Spinal cord (tissue), 9 donors: ENCODE measurements at regions not wholly inside any gene's neighbourhood (a gene's known extent, or its start where the extent isn't known, plus 50 kb on each side); places are given as distances from the start of the nearest gene placed in this dataset.
A peak's percentile ranks its signal among the peaks of the same experiment; 100 is the strongest.

Experiments
- DNase-seq, 6 donors: peaks; one replicate each; pipeline versions ENCODE4 v3.0.0 to v3.0.0-alpha.2; 2013 to 2015; ENCODE audit warnings: low spot score in 6 of 6, low read depth in 4 of 6
- H3K27ac ChIP-seq: one replicate; pipeline ENCODE4 v1.5.1; 2013; ENCODE audit warnings: low read depth, low read length, control low read depth
- H3K27me3 ChIP-seq: one replicate; pipeline ENCODE4 v1.6.1; 2013; ENCODE audit warnings: low read length; ENCODE audit not compliant: control insufficient read depth, insufficient read depth
- H3K36me3 ChIP-seq: one replicate; pipeline ENCODE4 v1.6.1; 2013; ENCODE audit warnings: low read length; ENCODE audit not compliant: control insufficient read depth, insufficient read depth
- H3K4me1 ChIP-seq: one replicate; pipeline ENCODE4 v1.6.1; 2013; ENCODE audit warnings: low read length; ENCODE audit not compliant: control insufficient read depth, insufficient read depth
- H3K4me3 ChIP-seq: one replicate; pipeline ENCODE4 v1.5.1; 2013; ENCODE audit warnings: low read depth, low read length, control low read depth
- H3K9me3 ChIP-seq: one replicate; pipeline ENCODE4 v1.6.1; 2013; ENCODE audit warnings: low read length; ENCODE audit not compliant: control insufficient read depth, insufficient read depth
- WGBS: methylation state at CpG from one replicate; pipeline ENCODE4 v1.1.5; 2013; ENCODE audit warnings: missing lambda C conversion rate; ENCODE audit not compliant: insufficient coverage; 5-methylcytosine and 5-hydroxymethylcytosine counted together
- donor health status: healthy.

DNA sequence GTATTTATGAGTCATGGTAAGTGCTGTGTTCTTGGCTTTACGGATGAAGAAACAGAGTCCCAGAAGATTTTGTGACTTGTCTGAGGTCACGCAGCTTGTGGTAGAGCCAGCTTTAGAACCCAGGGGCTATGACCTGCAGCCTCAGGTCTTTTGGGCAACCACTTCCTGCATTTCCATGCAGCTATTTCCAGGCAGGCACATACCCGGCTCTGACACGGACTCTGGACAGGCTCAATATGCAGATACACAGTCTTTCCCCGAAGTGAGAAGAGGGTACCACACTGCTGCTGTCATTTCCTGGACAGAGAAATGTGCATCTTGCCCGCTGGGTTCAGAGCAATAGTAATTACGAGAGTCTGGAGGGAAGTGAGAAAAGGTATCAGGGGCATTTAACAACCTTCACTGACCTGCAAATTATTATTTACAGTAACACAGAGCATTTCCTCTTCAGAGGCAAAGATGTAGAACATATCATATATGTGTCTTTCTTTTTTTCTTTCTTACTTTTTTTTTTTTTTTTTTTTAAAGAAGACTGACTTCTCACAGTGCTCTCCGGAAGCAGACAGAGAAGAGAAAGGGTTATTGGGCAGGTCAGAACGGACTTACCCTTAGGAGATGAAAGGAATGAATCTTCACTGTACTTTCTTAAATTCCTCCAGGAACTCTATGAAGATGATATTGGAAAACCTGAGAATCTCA lies 185.1 kb downstream of the CLIC5 start:
- no peaks in the 10 kb centered on the region for H3K4me1 ChIP-seq
- no peak overlapping the region for H3K4me3 ChIP-seq
- 77% methylated on average over 4 of the region's 9 CpGs for WGBS
- DNase-seq = no peak
- no peaks in the 10 kb centered on the region for H3K36me3 ChIP-seq
- no peak overlapping the region for H3K27ac ChIP-seq
- no peaks in the 10 kb centered on the region for H3K9me3 ChIP-seq
- no peaks in the 10 kb centered on the region for H3K27me3 ChIP-seq

DNA sequence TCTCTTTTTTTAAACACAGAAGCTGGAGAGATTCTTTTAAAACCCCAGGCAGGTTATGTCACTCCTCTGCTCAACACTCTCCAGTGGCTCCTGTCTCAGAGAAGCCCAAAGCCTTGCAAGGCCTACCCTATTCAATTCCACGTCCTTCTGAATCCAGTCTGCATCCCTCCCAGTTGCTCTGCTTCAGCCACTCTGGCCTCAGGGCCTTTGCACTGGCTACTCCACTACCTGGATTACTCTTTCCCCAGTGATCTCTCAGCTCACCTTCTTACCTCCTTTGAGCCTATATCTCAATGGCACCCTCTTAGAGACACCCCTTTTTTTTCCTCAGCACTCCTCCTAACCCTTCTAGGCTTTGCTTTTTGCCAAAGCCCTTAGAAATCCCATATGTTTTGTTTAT lies 185.8 kb downstream of the CLIC5 start:
- no peaks in the 10 kb centered on the region for H3K9me3 ChIP-seq
- no peaks in the 10 kb centered on the region for H3K27me3 ChIP-seq
- DNase-seq = no peak
- WGBS = 100% methylated on average over 1 of the region's 1 CpG
- H3K36me3 ChIP-seq = no peaks in the 10 kb centered on the region
- H3K4me3 ChIP-seq = no peak overlapping the region
- H3K27ac ChIP-seq = no peak overlapping the region
- H3K4me1 ChIP-seq = no peaks in the 10 kb centered on the region

DNA sequence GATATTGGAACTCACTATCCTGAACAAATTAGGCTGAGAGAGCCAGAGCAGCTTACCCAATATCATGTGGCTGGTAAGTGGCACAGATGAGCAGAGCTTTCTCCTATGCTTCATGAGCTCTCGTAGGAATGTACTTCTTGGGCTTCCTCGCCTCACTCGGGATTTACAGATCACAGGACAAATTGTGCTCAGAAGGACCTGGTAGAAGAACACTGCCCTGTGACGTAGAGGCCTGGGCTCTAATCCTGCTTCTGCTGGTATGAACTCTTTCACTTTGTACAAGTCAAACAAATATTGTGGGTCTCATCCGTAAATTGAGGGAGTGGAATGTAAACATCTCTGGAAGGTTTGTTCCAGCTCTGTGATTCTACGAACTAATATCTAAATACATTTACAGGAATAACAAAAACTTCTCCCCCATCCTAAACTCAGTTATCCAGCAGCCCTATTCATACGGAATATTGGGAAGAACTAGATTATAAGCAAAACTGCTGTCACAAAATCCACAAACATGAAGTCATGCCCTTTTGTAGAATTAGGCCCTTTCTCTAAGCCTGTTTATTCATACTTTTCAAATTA lies 187.6 kb downstream of the CLIC5 start:
- no peaks in the 10 kb centered on the region for H3K9me3 ChIP-seq
- no peak overlapping the region for H3K27ac ChIP-seq
- WGBS = 86% methylated on average over 5 of the region's 7 CpGs

DNA sequence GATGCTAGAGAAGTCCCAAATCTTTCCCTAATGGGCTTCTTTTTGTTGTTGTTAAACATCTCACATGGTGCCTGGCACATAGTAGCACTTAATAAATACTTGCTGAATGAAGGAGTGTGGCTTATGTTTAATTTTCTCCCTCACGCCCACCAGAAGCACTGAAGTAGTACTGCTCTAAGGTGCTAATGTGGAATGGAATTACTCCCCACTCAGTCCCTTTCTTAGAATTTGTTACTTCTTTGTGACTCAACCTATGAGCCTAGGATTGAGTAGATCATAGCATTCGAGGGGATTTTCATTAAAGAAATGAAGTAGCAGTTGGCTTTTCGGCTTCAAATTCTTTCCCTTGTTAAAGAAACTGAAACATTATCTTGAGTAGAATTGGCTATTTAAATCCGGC lies 192.8 kb downstream of the CLIC5 start:
- Histone ChIP-seq H3K27me3 (peaks cover 2% of the 10 kb centered on the region), H3K4me1 (no peaks in the 10 kb centered on the region), H3K36me3 (no peaks in the 10 kb centered on the region), H3K9me3 (no peaks in the 10 kb centered on the region), H3K4me3 (no peak overlapping the region), H3K27ac (no peak overlapping the region)
- DNase-seq = no peak
- WGBS = 100% methylated on average over 1 of the region's 4 CpGs

More for the DNA sequence above, 187.6 kb downstream of the CLIC5 start:
- no peaks in the 10 kb centered on the region for H3K27me3 ChIP-seq
- H3K4me1 ChIP-seq = no peaks in the 10 kb centered on the region
- H3K36me3 ChIP-seq = no peaks in the 10 kb centered on the region
- H3K4me3 ChIP-seq = no peak overlapping the region
- DNase-seq = no peak

DNA sequence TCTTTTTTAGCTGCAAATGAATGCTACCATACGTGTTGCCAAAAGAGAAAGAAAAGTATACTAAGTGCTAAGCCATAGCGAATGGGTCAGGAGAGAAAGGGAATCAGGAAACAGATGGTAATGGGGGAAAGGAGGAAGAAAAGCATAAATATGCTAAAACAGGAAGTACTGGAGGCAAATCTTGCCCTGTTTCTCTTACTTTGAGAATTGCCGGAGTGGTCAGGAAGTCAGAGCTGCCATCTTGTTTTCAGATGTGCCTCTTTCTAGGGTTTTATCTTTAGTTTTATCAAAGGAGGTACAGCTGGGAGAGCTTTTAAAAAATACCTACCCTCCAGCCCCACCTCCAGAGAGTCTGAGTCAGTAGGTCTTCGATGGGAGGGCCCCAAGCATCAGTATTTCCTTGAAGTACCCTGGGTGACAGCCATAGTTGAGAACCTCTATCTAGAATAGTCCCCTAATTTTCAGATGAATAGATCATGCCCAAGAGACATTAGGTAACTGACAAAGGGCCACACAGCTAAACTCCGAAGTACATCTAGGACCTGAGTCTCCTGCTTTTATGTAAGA lies 193.3 kb downstream of the CLIC5 start:
- H3K27ac ChIP-seq = no peak overlapping the region
- DNase-seq = no peak
- no peaks in the 10 kb centered on the region for H3K9me3 ChIP-seq
- no peaks in the 10 kb centered on the region for H3K36me3 ChIP-seq
- no peaks in the 10 kb centered on the region for H3K4me1 ChIP-seq
- no peak overlapping the region for H3K4me3 ChIP-seq
- H3K27me3 ChIP-seq = peaks cover 2% of the 10 kb centered on the region
- 81% methylated on average over 3 of the region's 5 CpGs for WGBS

DNA sequence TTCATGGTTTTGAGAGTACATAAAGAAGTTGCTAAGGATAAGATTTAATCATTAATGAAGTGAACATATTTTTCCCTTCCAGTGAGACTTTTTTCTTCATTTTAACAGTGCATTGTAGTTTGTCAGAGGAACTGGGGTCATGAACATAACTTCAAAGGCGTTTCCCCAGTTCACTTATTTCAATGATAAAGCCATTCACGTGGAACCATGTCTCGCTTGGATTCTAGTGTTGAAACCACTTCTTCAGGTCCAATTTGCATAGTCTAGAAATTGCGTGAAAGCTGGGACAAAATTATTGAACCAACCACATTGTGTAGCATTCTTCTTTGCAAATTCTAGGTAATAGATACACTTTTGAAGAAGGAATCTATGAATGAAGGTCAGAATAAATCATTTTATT lies 197.0 kb downstream of the CLIC5 start:
- H3K27me3 ChIP-seq = peaks cover 5% of the 10 kb centered on the region

DNA sequence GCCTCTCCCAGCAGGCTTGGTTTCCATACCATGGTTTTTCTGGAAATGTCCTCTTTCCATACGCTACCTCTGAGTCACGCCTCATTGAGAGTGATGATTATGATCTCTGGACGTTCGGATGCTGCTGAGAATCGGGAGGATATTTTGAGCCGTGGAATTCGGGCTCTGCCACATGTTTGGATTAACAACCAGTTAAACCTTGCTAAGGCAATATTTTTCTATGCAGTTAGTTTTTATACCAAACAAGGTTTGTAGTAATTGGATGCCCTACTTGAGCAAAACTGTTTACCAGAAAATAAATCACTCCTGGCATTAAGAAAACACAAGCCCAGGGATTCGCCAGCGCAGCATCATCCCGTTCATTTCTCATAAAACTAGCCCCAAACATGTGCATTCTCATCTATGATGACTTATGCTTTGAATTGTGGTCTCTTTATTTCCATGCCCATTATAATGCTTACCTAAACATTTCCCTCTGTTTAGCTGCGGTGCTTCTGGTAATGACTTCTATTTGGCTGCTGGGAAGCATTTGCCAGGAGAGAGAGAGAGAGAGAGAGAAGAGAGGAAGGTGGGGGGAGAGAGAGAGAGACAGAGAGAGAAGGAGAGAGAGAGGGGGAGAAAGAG lies 198.9 kb downstream of the CLIC5 start:
- Histone ChIP-seq H3K4me1 (no peaks in the 10 kb centered on the region), H3K36me3 (no peaks in the 10 kb centered on the region), H3K27ac (no peak overlapping the region), H3K4me3 (no peak overlapping the region), H3K9me3 (no peaks in the 10 kb centered on the region), H3K27me3 (peaks cover 6% of the 10 kb centered on the region)
- 85% methylated on average over 6 of the region's 11 CpGs for WGBS
- DNase-seq = peak in 2 of 6 donors; percentile 14 to 37

More for the DNA sequence above, 197.0 kb downstream of the CLIC5 start:
- DNase-seq = no peak
- no CpG with 5 or more reads among the region's 4 CpGs for WGBS
- H3K4me1 ChIP-seq = no peaks in the 10 kb centered on the region
- H3K36me3 ChIP-seq = no peaks in the 10 kb centered on the region
- H3K4me3 ChIP-seq = no peak overlapping the region
- no peak overlapping the region for H3K27ac ChIP-seq
- H3K9me3 ChIP-seq = no peaks in the 10 kb centered on the region

DNA sequence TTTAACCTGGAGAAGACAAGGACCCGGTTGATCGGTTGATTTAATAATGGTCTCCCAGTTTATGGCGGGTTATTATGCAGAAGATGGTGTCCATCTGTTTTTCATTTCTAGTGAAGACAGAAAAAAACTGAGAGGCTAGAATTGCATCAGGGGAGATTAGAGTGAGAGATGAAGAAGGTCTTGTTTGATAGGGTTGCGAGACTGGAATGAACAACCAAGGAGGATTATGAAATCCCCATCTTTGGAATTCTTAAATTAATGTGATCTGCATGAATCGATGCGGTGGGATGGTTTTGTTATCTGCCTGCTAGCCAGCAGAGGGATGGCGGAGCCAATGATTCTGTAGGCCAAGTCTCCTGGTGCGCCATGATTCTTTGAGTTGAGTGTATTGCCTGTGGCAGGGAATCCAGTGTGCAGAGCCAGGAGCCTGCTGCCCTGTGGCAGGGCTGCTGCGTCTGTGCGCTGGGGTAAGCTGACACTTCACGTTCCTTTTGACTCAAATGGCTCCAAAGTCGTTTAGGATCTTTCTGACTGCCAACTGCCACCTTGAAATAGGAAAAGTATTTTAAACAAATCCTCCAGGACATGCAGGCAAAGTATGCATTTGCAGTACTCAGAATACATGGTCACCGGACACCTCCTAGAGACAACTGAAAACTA lies 200.1 kb downstream of the CLIC5 start:
- DNase-seq = peak in 2 of 6 donors; percentile 11 to 18
- 83% methylated on average over 12 of the region's 13 CpGs for WGBS
- Histone ChIP-seq H3K27ac (no peak overlapping the region), H3K4me1 (no peaks in the 10 kb centered on the region), H3K36me3 (no peaks in the 10 kb centered on the region), H3K4me3 (no peak overlapping the region), H3K27me3 (peaks cover 7% of the 10 kb centered on the region), H3K9me3 (no peaks in the 10 kb centered on the region)

DNA sequence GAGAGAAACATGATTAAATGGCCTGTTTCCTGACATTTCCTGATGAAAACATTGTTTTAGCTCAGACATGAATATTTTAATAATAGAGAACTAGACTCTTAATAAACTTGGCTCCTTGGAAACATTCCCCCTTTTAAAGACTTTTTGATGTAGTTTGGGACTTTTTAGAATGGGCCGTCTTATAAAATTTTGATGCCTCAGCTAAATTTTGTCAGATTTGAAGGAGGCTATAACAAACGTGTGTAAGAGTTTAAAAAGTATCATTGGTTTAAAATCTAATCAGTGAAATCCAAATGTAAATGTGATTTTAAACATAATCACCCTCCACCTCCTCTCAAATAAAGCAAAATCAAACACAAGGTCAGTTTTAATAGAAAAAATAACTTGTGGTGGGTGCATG lies 200.9 kb downstream of the CLIC5 start:
- Histone ChIP-seq H3K27ac (no peak overlapping the region), H3K9me3 (no peaks in the 10 kb centered on the region), H3K4me3 (no peak overlapping the region), H3K4me1 (no peaks in the 10 kb centered on the region), H3K36me3 (no peaks in the 10 kb centered on the region), H3K27me3 (peaks cover 7% of the 10 kb centered on the region)
- no peak for DNase-seq
- no CpG with 5 or more reads among the region's 2 CpGs for WGBS
